Activated gamma-delta T cell treated with anti-CD3 and anti-CD28 coated beads, Interleukin-2, amount 50 U/mL, for 16 hours (primary cell): ENCODE measurements at regions not wholly inside any gene's neighbourhood (a gene's known extent, or its start where the extent isn't known, plus 50 kb on each side); places are given as distances from the start of the nearest gene placed in this dataset.

Experiments
- DNase-seq: peaks from one replicate; pipeline ENCODE4 v3.0.0-alpha.2; 2020; ENCODE audit warnings: low read depth

DNA sequence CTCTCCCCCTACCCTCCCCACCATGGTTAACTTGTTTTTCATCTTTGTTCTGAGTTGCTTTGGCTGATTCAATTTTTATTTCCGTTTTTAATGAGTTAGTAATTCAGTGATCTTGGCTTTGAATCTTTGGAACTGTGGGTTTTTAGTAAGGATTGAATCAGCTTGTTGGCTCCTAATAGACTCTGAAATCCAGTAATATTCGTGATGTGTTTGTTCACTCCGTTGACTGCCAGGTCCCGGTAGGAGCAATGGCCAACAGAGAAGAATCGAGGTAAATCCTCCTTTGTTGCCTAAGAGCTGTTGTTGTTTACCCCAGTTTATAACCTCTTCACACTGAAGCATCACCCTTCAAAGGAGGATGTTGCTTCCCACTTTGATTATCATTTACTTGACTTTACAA, 92.7 kb downstream of the PCSK1 start:
- no peak for DNase-seq

DNA sequence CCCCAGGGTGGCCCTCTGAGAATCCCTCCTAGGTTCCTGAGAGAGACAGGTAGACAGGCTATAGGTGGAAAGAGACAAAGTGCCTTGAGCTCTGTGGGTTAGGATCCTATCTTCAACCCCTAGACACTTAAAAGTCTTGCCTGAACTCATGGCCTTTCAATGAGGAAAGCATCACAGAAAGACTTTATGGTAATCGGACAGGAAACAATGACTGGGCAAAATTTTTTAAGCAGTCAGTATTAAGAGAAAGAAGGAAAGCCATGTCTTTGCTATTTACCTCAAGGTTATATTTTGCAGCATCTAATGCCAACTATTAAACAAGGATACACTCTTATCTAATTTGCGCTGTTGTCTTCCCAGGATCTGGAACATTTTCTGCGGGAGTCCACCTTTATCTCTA, 93.2 kb downstream of the PCSK1 start:
- no peak for DNase-seq

DNA sequence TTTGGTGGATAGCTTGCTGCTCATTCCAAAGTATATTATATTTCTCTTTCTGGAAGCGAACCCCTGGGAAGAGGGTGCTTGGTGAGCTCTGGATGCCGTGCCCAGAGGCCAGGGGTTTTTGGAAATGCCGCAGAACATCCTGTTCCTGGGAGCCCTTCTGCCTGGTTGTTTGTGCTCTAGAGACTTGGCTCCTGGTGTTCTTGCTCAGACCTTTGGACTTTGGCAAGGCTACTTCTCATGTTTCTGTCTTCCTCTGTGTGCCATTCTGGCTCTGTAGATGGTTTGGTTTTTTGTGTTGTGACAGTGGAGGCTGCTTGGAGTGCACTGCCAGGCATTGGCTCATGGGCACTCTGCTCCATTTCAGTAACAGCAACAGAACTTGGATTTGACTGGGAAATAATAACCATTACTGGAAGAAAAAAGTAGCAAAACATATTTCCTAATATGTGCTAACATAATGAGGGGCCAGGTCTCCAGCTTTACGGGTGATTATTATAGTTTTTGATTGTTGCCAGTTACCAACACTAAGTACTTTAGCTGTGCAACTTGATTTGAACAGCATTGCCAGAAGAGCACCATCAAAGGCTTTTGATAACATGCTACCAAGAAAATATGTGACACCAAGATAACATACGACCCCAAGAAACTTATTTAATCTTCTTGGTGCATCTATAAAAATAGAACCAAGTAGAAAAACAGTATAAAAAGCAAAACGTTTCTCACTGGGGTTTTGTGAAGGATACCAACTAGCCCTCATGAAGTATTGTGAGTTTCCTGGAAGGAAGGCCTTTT, 94.2 kb downstream of the PCSK1 start:
- DNase-seq, result no peak

DNA sequence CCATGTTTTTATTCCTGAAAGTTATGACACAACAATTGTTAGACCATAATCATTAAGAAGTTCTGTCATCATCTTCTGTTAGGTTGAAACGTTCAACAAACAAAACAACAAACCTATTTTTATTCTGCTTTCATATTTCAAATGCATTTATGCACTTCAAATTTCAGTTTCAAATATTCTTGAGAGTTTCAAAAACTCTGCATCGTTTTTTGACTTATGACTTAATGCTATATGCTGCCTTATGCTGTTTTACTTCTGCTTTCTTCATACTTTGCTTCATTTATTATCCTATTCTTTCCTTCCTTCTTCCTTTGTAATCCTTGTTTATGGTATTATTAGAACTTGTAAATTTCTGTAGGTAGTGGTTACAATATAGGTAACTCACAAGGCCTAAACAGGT, 95.0 kb downstream of the PCSK1 start:
- no peak for DNase-seq

DNA sequence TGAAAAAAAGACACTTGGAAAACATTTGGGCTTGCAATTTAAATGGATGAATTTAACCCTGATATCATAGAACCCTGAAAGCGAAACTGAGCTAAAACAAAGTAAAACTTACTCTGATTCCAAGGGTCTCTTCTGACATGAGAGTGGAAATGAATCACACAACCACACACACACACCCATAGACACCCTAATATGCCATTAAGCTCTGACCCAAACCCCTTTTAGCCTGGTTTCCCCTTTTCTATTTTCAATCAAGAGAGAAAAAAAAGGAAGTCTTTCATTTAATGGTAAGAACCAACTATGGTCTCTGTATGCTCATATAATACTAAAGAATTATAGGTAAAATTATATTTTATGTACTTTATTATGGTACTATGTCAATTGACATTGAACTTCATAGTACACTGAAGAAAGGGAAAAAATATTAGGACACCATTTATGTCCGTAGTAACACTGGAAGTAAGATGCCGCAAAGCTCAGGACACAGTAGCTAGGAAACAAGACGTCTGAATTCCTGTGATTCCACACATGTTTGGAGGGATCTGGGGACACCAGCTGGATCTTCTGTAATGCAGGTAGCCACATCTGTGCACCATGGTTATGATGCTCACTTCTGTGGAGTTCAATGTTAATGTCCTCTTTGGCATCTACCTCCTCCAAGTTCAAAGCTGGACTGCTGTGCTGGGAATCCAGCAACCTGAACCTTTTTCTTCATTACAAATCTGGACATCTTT, 95.8 kb downstream of the PCSK1 start:
- DNase-seq, result no peak

DNA sequence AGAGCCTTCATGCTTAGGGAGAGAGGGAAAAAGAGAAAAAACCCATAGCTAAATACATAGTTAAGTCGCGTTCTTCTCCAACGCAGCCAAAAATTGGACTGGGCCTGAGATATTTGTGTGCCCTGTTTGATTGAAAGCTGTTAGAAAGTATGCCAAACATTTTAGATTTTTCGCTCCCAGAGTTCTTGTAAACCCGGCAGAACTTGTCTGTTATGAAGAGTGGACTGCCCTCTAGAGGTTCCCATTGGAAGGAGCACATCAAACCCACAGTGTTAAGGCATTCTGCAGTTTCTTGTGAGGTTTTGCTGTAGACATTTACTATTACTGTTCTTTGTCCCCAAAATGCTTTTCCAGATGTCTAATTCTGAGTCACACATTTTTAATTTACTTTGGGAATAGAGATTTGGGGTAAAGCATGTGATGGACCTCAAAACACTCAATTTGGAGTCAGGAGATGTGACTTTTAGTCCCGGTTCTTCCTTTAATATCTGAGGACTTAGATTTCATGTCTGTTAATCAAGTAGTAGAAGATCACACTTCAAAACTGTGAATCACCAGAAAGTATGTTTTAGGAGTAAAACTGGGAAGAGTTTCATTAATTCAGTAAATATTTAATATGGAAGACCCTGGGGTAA, 96.6 kb downstream of the PCSK1 start:
- peak; percentile 36 for DNase-seq

DNA sequence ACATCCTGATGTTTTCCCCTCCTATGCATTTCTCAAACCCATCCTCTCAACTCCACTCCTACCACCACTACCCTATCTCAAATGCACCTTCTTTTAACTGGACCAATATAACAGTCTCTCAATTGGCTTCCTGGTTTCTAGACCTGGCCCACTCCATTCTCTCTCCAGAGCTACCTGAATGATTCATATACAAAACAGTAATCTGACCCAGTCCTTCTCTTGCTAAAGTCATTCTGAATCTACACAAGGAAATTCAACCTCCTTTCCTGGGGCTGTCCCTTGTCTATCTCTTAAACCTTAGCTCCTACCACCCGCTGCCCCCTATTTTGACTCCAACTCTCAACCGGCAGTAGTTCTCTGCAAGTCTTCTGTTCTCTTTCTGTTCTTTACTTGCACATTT, 97.2 kb downstream of the PCSK1 start:
- no peak for DNase-seq

DNA sequence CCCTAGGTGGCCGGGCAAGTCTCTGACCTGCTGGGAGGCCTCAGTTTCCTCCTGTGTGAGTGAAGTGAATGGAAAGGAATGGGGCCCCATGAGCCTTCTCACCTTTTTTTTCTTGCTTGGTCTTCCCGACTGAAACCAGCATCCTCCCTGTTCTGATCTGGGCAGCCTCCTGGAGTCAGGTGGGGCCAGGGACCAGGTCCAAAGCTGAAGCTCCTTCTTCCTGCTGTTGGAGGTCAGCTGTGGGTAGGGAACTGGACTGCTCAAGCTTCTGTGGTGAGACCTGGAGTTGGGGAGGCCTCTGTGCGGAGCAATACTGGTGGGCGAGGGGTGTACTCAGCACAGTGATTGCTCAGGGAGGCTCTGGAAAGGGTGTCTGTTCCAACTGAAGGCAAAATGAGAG, 99.7 kb downstream of the PCSK1 start:
- no peak for DNase-seq

DNA sequence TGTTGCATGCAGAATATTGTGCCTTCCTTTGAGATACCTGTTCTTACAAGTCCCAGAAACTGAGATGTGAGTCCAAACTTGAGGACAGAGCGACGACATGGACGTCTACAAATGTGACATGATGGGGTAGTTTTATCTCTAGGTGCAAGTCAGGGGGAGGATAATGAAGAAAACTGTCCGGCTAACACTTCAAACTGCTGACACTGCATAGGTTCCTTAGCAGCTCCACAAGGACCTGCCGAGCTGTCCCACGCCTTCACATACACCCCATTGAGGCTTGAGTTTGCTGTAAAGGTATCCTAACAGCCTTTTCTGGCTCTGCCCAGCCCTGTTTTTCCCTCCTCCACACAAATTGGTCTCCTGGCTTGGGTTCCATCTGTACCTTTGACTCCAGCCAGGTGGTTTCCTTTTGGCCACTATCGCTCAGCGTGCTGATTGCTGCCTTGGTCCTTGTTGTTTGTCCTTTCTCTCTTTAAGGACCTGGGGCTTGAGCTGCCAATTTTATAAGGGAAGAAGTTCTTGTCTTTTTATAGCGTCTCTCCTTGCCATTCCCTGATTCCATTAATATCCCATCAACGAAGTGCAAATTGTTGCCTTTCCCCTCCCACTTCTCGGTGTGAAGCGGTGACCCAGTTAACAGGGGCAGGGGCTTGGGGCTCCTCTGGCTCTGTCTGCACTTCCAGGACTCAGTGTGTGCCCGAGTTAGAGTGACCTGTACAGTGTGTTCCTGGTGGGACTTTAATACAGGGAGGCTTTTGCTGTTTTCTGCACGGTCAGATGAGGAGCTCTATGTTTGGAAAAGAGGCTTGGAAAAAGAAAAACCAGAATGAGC, 100.3 kb downstream of the PCSK1 start:
- DNase-seq, result no peak

DNA sequence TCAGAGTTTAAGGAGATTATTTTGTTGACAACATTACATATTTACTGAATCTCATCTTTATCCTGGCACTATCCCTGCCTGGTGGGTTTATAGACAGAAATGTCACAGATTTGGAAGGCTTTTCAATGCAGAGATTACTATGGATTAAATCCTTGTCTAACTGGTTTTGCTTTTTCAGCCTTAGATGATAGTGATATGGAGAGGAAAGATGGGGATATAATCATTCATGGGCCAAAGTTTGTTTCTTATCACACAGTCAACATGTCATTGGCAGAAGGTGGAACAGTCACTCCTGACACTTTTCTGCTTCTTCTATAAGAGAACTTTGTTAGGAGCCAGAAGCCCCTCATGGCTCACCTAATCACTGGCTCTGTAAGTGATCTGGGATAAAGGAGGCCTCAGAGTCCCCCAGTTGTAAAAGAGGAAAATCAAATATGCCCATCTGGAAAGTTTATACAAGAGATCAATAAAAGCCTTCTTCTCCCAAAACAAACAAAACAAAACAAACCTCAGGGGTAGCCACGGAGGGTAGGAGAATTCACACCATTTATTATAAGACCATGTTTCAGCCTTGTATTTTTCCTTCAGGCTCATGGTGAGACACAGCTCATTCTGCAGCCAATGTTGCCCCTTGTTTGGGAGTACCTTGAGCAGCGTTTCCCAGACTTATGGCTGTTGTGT, 101.2 kb downstream of the PCSK1 start:
- DNase-seq, result no peak

DNA sequence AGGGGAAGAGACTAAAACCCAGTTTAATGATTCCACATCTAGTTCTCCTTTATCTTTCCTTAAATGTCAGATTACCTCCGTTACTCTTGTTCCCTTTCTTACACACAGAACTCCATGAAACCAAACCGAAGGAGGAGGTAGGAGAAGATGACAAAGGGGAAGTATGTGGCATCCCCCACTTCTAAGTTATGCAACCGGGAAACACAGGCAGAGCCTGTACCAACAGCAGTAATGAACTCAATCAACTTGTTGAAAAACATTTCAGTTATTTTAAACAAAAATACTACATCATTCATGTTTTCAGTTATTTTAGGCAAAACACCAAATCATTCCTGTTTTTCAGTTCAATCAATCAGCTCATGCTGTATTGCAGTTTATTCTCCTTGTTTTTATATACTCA, 101.8 kb downstream of the PCSK1 start:
- DNase-seq, result no peak

DNA sequence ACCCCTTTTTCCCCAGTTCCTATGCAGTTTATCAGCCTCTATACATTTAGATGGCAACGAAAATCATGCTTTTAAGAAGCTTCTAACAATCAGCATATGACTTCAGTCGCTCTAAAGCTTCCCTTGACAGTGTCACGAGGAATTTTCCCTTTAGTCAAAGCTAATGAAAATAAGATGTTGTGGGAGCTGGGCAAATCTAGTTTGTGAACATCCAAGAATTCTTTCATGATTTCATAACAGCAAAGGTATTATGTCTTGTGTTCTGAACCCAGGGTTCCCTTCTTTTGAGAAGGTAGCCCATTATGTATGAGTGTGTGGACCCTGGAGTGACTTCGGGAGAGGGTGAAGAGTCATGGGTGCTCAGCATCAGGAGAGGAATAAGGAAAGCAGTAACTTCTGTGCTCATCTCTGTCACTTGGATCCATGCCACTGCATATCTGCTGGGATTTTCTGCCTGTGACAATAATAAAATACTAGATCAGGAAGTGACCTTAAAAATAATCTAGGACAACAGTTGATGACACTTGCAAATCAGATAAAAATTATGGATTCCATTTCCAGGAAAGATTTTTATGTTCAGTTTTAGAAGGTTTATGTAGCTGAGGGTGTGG, 102.4 kb downstream of the PCSK1 start:
- no peak for DNase-seq

DNA sequence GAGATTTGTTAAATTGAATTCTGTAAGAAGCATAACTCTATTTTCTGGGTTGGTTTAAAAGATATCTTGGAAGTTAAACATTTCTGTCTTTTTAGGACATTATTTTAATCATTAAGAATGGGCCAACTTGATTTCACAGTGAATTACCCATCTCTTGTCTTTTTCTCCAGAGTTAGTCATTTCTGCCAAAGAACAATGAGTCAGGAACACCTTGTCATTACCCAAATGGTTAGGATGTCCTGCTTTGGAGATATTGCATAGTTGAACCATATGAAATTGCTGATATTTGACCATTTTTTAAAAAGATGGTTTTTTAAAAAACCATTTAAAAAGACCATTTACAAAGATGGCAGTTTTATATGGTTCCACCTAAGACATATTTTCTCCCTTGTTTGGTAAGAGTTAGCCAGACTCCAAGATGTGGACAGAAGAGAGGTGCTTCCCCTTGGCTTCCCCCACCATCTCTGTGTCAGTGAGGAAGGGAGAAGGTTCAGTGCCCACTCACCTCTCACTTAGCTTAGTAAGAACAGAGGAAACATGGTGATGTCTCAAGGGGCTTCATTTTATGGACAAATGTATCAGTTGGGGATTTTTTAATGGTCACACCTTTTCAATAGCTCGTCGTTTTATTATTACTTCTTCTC, 103.0 kb downstream of the PCSK1 start:
- DNase-seq, result no peak

DNA sequence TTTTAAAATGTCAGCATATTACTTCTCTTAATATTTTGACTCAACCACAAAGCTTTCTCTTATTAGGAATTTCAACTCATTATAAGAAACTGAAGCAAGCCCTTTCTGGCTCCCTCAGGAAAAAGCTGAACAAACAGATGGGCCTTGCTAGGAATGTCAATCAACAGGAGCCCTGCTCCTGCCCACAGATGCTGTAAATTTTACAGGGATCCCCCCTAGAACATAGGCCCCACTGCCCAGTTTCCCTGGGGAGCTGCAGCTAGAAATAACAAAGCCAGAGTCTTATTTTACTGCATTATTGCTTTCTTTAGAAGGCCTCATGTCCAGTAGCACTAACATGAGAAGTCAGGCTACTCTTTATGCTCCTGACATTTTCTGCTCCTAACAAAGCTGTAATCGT, 103.8 kb downstream of the PCSK1 start:
- no peak for DNase-seq

DNA sequence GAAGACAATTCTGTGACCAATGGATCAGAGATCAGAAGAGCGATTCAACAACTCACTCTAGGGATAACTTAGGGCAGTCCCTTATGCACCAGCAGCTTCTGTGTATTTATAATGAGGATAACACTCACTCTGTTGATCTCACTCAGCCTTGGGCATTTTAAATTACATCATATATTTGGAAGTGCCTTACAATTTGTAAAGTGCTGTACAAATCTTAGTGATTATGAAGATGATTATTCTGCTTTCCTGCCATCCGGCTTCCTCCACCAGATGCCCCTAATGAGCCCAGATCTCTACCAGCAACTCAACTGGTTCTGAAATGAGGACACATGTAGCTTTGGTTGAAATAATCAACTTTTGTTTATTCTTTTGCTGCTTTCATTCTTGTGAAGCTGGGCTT, 105.3 kb downstream of the PCSK1 start:
- DNase-seq, result no peak

DNA sequence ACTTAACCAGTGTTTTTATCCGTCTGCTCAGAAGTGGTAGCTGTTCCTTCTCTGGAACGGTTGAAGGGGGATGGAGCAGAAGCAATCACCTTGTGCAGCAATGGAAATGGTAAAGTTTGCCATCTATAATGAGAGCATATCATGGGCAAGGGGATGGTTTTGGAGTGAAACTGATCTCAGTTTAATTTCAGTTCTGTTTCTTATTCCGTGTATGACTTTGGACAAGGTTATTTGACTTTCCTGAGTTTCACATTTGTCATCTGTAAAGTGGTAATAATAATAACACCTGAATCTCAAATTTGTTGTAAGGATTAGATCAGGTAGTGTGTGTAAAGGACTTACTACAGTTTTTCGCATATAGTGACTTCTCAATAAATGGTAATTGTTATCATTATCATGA, 106.1 kb downstream of the PCSK1 start:
- DNase-seq, result no peak

DNA sequence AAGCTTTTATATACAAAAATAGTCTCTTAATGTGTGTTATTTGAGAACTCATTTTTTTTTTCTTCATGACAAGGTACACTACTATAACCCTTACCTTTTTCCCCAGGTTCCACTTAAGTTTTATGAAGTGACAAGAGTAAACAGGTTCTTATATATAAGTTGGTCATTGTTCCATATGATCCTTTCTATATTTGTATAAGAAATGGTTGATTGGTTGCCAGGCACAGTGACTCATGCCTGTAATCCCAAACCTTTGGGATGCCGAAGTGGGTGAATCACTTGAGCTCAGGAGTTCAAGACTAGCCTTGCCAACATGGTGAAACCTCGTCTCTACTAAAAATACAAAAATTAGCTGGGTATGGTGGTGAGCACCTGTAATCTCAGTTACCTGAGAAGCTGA, 108.3 kb downstream of the PCSK1 start:
- DNase-seq, result no peak

DNA sequence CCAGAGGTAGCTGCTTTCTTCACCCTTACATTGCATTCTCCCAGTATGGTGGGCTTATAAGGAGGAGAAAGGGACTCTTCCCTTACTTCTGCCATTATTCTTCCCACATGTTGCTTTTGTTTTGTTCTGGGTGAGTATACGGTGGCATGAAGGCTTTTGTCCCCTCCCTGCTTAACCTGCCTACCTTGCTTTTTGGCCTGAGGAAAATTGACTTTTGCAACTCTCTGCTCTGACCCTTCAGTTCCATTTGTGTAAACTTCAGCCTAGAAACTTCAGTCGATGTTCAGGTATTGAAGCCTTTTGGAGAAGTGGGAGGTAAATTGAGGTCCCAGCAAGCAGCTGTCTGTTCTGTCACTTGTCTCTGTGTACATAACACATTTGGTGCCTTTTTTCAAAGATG, 110.2 kb downstream of the PCSK1 start:
- no peak for DNase-seq

DNA sequence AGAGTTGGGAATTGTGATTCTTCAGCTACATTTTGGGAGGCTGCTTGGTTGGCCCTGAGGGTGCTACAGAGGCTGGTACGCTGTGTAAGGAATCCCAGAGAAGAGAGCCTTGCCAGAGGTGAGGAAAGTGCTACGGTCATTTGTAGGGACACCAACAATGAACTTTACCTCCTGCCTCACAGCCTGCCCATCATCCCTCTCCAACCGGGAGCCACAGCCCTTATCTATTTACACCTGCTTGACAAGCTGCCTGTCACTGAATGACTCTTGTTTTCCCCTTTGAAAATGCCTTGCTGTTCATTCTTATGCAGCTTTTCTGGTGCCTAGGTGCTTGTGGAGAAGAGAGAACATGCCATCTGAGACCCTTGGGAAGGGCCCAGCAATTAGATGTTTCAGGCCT, 110.8 kb downstream of the PCSK1 start:
- DNase-seq, result no peak

DNA sequence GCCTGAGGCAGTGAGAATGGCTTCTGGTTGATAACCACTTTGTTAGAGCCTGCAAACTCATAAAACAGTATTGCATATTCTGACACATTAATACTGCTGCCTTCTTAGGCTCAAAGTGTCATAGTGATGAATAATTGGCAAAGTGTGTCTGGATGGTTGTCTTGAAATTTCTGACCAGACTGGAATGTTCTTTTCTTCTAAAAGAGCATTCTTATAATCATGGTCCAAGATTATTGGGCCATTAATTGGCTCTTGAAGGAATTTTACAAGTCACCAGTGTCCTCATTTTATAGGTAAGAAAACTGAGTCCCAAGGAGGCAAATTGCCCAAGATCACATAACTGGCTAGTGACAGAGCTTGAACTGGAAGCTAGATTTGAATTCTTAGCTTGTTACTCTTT, 111.7 kb downstream of the PCSK1 start:
- DNase-seq, result no peak

DNA sequence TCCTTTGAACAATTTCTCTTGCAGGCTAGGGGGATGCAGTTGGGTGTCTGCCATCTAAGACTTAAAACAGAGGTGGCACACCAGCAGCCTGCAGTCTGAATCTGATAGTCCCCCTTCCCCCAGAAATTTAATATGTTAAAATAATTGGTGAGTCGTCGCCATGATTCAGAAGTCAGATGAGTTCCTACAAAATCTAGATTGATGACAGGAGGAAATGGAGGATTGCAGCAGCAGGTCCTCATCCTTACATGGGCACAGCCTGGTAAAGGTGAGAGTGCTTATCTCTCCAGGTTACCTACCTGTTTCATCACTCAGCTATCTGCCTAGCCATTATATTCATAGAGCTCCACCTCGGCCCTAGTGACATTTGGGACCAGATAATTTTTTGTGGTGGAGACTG, 112.3 kb downstream of the PCSK1 start:
- DNase-seq, result no peak
